OCI-LY7 (cell line): ENCODE measurements at regions not wholly inside any gene's neighbourhood (a gene's known extent, or its start where the extent isn't known, plus 50 kb on each side); places are given as distances from the start of the nearest gene placed in this dataset.

Experiments
- EZH2phosphoT487 ChIP-seq: fragments of 200-600 bp; sonication (generic); IDR thresholded peaks from 2 replicates; pipeline ENCODE4 v1.6.1; 2018; ENCODE audit warnings: low read depth, borderline replicate concordance, mild to moderate bottlenecking, mixed run types, antibody characterized with exemption, low read length, moderate library complexity, mixed read lengths
- TF ChIP-seq, protein P1 (sequence below): fragments of 200-600 bp; sonication (generic); conservative IDR thresholded peaks from 2 replicates; pipeline ENCODE4 v1.5.1; 2014; ENCODE audit warnings: mild to moderate bottlenecking, antibody characterized with exemption, low read length, moderate library complexity, mixed read lengths

DNA sequence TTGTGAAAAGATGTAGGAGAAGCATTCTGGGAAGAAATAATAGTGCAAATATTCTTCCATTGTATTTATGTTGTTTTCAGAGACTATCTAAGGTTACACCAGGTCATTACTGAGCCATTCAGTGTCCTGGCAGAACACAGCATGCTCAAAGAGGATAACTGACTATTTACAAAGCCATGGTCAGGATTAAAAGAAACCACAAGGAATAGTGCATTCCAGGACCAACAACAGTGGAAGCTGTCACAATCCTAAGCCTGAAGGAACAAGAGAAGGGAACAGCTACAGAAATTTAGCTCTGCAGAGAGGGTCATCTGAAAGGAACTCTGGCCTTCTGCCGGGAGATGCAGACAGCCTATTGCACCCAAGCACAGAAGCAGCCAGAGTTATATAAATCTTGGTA is 116.7 kb downstream of the DSC3 start:
- TF ChIP-seq, protein P1, sequence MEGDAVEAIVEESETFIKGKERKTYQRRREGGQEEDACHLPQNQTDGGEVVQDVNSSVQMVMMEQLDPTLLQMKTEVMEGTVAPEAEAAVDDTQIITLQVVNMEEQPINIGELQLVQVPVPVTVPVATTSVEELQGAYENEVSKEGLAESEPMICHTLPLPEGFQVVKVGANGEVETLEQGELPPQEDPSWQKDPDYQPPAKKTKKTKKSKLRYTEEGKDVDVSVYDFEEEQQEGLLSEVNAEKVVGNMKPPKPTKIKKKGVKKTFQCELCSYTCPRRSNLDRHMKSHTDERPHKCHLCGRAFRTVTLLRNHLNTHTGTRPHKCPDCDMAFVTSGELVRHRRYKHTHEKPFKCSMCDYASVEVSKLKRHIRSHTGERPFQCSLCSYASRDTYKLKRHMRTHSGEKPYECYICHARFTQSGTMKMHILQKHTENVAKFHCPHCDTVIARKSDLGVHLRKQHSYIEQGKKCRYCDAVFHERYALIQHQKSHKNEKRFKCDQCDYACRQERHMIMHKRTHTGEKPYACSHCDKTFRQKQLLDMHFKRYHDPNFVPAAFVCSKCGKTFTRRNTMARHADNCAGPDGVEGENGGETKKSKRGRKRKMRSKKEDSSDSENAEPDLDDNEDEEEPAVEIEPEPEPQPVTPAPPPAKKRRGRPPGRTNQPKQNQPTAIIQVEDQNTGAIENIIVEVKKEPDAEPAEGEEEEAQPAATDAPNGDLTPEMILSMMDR, result no peak
- TF ChIP-seq EZH2phosphoT487, result no peak
